GM21619 (cell line): ENCODE measurements at regions not wholly inside any gene's neighbourhood (a gene's known extent, or its start where the extent isn't known, plus 50 kb on each side); places are given as distances from the start of the nearest gene placed in this dataset.
"Not testable (repeated sequence)": the region's sequence is repeated elsewhere in the genome, so short reads cannot be mapped to it uniquely, and the experiment has no call there.

Experiments used
- ATAC-seq: cut with Tn5 transposase; IDR thresholded peaks from one replicate; pipeline ENCODE4 v1.9.1; 2021; ENCODE audit not compliant: unreplicated experiment

DNA sequence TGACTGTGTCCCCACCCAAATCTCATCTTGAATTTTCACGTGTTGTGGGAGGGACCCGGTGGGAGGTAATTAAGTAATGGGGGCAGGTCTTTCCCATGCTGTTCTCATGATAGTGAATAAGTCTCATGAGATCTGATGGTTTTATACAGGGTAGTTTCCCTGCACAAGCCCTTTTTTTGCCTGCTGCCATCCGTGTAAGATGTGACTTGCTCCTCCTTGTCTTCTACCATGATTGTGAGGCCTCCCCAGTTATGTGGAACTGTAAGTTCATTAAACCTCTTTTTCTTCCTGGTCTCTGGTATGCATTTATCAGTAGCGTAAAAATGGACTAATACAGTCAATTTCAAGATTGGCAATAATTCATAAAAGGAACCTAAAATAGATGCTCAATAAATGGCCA, 261.0 kb downstream of the ETV1 start:
- not testable (repeated sequence) for ATAC-seq

DNA sequence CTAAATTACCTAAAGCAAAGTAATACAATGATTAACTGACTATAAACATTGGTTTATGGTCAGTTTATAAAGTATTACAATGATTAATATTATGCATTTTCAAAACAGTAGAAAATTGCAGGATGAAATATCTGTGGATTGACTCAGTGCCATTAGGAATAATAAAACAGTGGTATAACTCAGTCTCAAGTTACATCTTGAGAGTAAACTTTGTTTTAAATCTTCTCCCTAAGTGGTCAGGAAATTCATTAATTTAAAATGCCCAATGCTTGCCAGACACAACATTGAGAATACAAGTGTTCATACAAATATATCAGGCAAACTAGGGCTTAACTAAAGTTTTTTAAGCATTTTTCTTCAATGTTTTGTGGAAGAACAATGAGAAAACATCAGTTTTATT, 257.8 kb downstream of the ETV1 start:
- no peak for ATAC-seq

DNA sequence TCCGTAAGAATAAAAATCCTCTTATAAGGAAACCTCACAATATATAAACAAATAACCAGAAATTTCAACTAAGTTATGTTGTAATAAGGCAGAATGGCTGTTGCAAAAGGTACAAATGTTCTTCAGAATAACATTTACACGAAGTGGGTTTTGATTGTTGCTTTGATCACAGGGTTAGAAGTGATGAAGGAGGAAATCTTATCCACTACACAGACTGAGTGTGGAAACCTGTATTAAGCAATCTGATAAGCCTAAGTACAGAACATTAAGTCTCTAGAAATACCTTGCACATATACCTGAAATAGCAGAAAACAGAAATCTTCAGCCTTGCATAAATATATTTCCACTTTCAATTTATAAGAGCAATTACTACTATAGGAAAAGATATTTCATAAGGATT, 251.9 kb downstream of the ETV1 start:
- no peak for ATAC-seq

DNA sequence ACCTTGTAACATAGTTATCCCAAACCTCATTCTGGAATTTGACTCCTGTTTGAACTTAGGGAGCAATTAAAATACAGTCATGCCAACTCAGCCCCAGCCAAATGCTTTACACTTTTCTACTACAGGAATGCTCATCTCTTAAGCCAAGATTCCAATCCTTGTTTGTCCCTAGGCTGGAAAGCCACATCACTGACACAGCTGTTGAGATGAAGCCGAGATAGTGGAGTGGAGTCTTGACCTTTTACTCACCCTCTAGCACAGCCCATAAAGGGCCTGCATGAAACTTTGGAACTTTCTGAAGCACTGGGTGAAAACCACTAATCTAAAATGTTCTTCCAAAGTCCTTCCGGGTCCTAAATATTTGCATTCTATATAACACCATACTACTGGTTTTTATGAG, 247.3 kb downstream of the ETV1 start:
- ATAC-seq, result no peak

DNA sequence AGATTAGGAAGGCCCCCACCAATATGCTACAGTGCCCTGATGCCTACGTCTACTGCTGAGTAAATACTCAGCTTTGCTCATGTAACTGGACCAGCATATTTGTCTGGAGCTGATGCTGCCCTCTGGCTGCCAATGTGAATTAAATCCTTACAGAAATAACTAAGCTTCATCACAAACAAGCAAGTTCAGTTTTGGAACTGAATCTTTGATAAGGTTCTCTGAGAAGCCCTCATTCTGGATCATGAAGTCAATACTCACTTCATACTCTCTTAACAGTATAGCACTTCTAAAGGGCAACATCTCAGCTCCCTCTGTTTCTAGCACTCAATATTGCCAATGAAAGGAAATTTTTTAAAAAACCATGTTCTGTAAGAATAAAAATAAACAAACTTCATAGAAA, 246.7 kb downstream of the ETV1 start:
- ATAC-seq, result no peak

DNA sequence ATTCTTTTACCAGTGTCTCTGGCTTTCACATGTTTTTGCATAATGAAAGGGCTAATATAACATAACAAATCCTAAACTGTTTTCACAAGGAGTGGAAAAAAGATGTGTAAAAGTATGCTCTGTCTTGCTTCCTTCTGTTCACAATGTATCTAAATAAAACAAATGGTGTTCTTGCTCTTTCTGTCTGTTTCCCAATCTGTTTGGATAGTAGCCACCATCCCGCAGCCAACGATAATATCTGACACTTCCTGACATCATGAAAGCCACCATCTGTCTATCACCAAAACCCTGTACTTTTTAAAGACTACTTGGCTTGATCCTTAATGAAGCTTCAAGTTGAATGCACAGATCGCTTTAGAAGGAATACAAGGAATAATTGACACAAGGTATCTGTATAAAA, 246.2 kb downstream of the ETV1 start:
- ATAC-seq, result no peak

DNA sequence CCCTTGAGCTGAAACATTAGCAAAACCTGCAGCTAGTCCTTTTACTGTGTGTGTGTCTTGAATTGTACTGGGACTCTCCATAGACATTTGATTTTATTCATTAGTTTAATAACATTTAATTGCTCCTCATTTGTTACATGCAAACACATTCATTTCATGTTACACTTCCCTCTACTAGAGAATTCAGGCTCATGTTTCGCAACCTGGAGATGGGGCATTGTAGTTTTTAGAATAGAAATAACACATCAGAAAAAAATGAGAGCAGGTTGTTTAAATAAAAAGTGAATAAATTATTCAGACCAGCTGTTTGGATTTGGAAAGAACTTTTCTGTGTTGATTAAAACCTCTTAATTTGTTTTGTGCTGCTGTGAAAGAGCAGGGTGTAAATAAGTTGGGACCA, 243.9 kb downstream of the ETV1 start:
- no peak for ATAC-seq

DNA sequence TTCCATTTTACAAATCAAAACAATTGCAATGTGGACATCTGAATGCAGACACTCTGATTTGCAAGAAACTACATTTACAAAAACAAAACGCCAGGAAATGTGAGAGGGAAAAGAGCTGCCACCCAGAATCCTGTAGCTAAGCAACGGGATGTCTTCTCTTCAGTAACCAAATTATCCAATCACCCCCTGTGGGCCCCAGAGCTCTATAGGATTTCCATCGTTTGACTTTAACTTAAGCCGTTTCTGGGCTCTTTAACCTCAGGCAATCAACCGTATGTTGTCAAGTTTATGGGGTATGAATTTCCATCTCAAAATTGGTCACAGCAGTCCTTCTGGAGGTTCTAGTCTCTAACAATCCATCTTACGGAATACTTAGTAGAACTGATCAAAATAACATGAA, 240.5 kb downstream of the ETV1 start:
- ATAC-seq, result no peak

DNA sequence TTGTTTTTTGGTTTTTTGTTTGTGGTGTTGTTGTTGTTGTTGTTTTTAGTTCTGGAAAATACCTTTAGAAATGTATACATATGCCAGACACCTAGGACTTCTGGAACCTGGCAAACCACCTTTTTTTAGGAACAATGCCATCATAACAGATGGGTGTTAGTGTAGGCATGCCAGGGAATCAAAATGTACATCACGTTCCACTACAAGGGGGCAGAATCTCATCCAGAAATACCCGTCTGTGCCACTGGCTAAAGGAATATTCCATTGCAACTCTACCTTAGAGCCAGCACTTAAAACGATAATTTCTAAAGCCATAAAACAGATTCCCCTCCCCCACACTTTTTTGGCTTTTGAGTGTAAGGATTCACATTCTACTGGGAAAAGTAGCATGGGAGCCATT, 239.8 kb downstream of the ETV1 start:
- ATAC-seq, result no peak

DNA sequence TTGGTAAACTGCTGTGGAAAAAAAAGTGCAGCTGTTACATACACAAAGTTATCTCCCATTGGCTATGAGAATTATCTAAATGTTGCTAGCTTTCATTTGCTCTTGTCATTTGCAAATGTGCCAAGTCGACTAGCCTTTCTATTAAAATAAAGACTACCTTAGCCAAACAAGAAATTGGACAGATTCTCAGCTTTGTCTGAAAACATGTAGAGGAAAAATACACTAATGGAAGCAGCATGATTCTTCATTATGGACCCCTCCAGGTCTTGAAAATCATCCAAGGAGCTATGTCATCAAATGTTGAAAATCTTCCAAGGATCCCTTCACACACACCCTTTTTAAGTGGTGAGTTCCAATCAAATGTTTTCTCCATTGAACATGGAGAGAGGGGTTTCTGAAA, 237.7 kb downstream of the ETV1 start:
- no peak for ATAC-seq

DNA sequence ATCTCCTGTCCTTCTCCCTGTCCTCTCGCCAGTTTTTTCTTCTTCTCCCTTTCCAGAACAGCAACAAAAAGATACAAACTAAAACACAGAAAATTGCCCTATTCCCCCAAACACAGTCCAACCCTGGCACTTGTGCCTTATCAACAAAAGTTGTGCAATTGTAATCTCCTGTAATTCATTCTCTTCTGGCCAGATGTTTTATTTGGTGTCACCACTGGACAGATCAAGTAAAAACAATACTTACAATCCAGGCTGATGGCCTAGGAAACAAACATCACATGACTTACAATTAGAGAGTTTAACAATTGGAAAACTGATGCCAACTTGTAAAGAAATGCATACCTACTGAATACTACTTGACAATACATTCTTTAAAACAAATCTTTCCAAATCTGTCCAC, 231.6 kb downstream of the ETV1 start:
- ATAC-seq, result no peak

DNA sequence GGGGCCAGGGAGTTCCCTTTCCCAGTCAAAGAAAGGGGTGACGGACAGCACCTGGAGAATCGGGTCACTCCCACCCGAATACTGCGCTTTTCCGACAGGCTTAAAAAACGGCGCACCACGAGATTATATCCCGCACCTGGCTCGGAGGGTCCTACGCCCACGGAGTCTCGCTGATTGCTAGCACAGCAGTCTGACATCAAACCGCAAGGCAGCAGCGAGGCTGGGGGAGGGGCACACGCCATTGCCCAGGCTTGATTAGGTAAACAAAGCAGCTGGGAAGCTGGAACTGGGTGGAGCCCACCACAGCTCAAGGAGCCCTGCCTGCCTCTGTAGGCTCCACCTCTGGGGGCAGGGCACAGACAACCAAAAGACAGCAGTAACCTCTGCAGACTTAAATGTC, 223.6 kb downstream of the ETV1 start:
- ATAC-seq, result not testable (repeated sequence)

DNA sequence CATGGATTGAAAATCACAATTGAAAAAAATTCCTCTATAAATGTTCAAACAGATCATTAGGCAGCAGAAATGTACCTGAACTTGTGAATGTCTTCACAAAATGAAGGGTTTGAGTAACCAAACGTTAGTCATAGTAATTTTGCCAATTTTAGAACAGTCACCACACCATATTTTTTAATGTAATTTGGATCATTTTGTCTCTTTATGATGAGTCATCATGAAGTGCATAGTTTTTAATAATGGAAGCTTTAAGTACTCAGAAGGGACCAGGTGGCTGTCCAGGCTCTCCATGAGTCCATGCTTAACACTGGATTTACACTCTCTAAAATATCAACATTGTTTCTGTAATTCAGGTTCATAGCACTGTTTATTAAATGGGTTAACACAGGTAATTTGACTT, 219.2 kb downstream of the ETV1 start:
- no peak for ATAC-seq

DNA sequence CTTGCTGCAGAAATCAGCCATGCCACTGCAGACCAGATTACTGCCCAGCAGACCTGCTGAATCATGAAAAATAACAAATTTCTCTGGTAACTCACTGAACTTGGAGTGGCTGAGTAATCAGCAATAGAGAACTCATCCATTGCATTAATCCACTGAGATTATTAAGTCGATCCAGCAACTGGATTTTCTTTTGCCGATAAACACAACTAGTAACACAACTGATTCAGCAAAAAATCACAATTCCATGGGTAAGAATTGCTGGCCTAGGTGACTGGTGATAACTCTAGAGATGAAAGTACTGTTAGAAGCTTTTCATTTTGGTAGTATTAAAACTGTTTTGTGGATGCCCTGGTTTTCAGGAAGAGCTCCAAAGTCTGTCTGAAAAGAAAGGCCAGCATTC, 214.5 kb downstream of the ETV1 start:
- no peak for ATAC-seq

DNA sequence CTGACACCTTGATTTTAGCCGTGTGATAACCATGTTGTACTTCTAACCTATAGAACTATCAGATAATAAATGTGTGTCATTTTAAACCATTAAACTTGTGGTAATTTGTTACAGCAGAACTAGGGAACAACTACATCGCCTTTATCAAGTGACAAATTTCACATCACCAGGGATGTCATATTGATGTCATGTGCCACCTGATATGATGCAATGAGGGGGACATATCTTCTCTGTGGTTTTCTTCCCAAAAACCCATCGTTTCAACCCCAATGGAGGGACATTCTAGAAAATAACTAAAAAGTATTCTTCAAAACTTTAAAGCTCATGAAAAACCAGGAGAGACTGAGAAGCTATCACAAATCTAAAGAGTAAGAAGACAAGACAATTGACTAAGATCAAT, 212.2 kb downstream of the ETV1 start:
- no peak for ATAC-seq

DNA sequence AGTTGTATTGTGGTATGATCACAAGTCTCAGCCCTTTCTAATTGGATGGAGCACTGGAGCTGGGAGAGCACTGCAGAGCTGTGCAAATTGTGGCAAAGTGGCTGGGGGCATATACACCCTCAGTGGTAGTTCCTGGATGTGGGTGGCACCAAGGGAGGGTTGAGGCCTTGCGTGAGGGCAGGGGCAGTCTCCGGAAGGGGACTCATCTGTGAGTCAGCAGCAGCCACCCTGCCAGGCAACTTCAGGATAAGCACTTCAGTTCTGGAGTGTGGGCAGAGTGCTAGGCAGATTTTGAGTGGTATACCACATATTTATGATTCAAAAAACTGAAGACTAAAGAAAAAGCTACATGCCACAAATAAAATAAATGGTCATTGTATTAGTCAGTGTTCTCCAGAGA, 210.5 kb downstream of the ETV1 start:
- no peak for ATAC-seq

DNA sequence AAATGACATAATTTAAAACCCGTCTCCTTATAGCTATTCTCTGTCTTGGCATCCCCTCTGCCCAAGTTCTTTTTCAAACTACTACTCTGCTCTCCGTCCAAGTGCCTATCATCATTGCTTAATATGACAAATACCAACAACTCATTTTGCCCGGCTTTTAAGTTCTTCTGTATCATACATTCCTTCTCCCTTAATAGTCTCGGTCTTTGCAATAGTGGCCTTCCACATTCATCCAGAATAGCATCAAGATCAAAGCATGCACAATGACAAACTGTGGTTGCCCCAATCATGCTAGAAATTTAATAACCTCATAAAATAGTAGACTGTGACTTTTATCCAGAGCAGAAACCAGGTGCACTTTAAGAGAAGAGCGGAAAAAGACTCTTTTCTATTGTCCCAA, 198.9 kb downstream of the ETV1 start:
- no peak for ATAC-seq

DNA sequence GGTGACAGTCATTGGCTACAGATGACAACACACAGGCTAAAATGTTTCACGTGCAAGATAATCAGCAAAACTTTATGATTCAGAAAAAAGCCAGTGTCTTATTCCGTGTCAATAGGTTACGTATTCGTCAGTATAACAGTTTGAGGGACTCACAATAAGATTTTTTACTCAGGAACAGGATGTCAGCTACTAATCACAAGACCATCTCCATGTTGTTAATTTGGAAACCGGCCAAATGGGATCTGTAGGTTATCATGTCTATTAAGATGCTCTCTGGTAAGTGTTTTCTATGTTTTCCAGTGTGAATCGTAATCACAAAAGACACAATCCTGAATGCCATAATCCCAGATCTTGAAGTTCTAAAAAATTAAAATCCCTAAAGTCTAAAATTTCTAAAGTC, 197.3 kb downstream of the ETV1 start:
- ATAC-seq, result no peak

DNA sequence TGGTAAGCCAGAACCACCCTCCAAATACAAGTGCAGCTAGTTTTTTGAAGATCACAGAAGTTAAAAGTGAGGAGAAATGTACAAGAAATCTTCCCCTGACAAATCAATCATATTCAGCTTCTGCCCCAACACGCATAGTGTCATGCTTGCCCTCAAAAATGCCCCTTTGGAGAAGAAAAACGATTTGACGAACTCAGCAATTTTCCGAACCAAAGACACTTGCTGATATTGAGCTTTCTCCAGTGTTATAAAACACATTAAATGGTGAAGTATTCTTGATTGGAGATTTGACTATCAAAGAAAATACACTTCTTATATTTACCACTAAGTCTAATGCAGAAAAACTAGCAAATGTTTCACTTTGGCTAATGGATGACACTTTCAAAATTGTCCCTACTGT, 195.5 kb downstream of the ETV1 start:
- no peak for ATAC-seq

DNA sequence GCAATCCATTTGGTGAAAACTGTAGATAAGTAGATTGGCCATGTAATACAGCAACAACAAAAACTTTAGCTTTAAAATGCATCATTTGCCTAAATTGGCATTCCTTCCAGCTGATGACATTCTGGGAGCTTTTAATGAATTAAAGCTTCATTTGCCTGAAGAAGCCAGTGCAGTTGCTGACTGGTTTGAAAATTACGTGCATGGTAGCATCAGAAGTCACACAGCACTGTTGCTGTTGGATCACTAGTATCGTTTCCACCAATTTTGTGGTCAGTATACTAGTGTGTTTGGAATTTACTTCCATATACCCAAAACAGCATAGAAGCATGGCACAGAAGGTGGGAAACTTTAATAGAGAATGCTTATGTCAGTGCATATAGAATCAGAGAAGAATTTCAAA, 194.9 kb downstream of the ETV1 start:
- no peak for ATAC-seq

DNA sequence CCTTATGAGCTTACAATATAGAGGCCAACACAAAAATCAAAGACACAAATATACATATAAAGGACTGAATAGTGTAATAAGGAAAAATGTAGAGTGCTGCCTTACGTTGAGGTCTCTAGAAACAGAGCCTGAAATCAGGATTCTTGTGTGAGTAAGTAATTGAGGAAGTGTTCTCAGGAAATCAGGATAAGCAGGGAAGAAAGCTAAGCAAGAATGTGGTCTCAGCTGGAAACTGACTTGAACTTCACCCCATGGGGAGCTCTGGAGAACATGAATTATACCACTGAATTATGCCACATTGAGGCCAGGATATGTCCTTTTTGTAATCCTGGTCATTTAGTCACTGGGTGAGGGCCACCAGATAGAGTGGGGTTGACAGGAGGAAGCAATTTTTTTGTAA, 191.9 kb downstream of the ETV1 start:
- no peak for ATAC-seq

DNA sequence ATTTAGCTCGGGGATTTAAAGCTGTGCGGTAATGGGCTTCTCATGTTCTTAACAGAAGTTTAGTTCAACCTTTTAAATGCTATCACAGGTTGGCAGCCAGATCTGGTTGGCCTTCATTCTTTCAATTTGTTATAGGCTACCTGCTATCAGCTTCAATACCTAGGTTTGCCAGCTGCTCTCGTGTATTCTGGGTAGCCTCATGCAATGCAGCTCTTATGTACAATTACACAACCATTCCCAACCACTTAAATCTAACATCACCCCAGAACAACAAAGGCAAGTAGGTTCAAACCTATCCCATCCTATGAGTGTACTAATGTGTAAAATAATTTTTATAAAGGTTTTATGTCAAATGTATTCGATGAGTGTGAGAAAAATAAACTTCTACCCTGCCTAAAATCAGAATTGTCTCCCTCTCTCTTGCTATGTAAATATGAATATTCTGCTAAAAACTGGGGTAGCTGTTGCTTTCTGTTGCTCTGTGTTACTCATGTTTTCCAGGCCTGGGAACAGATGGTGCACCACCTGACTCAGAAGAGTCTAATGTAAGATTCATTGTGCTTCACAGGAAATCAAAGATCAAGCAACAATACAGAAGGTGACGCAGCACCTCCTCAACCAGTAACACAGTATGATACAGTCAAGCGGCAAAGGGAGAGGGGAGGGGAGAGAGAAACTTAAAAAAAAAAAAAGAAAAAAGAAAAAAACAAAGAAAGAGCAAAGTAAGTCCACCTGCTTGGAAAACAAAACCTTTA, 188.6 kb downstream of the ETV1 start:
- ATAC-seq, result no peak

DNA sequence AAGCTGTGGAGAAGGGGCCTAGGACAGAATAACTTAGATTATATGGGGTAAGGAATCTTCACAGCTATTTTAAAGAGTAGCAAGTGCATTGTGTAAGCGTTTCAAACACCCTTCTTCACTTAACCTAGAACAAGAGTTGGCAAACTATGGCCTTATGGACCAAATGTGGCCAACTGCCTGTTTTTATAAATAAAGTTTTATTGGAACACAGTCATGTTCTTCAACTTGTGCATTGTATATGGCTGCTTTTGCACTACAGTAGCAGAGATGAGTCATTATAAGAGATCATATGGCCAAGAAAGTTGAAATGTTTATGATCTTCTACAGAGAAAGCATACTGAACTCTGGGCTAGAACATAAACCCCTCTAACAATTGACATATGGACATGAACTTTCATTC, 187.8 kb downstream of the ETV1 start:
- ATAC-seq, result no peak

DNA sequence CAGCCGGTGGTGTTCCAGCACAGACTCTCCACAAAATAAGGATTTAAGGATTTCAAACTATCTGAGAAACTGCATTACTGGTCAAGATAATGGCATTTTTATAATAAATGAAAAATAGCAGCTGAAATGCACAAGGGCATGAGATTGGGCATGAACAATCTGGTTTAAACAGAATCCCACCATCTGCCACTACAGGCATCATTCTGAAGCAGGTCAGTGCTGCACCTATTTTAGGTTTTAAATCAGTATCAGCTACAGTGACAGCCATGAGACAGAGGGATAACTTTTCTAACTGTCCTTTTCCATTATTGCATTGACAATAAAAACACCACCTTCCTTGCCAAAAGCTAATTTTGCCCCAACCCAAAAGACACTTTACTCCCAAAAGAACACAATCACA, 186.8 kb downstream of the ETV1 start:
- ATAC-seq, result no peak
